HG02798 (cell line): ENCODE measurements at regions not wholly inside any gene's neighbourhood (a gene's known extent, or its start where the extent isn't known, plus 50 kb on each side); places are given as distances from the start of the nearest gene placed in this dataset.
"Not testable (repeated sequence)": the region's sequence is repeated elsewhere in the genome, so short reads cannot be mapped to it uniquely, and the experiment has no call there.

ENCODE experiments used
- ATAC-seq: cut with Tn5 transposase; IDR thresholded peaks from one replicate; pipeline ENCODE4 v1.9.1; 2021; ENCODE audit warnings: mild to moderate bottlenecking; ENCODE audit not compliant: unreplicated experiment, poor library complexity

DNA sequence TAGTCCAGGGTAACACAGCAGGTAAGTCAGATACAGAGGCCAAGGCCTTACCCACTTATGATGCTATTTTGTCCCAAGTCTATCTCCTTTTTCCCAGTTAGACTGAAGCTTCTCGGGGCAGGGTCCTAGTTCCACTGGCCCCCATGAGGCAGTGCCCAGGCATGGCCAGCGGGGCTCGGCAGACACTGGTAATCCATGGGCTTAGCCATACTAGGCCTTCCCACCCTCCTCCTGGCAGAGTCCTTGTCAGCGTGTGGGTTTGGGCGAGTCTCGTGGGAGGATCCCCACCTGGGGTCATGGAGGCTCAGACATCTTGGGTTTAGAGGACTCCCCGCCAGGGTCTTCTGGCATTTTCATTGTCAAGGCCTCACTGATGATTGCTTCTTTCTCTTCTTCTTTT is 84.7 kb upstream of the BRD7 start:
- no peak for ATAC-seq

DNA sequence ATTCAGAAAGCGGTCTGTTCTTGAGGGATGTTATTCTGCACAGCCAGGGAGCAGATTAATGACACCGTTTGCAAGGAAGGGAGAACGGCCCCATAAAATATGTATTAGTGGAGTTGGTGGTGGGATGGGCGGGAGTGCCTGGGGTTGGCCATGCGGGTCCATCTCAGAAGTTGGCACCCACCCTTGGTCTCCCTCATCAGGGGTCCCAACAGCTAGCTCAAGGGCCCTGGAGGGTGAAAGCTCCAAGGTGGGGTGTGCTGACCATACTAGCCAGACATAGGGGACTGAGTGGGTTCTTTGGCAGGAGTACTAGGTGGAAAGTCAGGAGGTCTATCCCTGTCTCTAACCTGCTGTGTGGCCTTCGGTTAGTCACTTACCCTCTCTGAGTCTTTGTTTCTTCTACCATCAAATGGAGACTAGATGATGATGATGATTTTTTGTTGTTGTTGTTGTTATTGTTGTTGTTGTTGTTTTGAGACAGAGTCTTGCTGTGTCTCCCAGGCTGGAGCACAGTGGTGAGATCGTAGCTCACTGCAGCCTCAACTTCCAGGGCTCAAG is 83.2 kb upstream of the BRD7 start:
- no peak for ATAC-seq

DNA sequence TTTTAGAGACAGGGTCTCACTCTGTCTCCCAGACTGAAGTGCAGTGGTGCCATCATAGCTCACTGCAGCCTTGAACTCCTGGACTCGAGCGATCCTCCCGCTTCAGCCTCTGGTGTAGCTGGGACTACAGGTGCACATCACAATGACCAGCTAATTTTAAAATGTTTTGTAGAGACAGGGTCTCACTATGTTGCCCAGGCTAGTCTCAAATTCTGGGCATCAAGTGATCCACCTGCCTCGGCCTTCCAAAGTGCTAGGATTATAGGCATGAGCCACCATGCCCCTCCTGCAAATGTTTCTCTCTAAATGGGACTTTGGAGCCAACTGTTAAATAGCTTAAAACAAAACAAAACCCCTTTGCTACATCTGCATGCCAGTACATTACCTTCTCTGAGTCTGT is 82.2 kb upstream of the BRD7 start:
- no peak for ATAC-seq

DNA sequence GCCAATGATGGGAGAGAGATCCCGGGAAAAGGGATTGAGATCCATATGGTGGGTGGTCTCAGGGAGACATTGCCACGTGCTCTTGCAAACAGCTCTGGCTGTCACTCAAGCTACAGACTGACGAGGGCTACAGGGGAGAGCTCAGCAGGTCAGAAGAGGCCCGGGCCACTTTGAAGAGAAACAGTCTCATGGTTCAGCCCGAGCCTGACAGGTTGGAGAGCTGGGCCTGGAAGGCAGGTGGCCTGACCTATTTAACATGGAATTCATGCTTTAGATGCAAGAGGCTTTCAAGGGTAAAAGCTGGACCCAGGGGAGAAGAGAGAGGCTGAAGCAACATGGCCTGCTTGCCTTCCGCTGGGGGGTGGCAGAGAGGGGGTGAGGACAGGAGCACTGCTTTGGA is 81.0 kb upstream of the BRD7 start:
- no peak for ATAC-seq

DNA sequence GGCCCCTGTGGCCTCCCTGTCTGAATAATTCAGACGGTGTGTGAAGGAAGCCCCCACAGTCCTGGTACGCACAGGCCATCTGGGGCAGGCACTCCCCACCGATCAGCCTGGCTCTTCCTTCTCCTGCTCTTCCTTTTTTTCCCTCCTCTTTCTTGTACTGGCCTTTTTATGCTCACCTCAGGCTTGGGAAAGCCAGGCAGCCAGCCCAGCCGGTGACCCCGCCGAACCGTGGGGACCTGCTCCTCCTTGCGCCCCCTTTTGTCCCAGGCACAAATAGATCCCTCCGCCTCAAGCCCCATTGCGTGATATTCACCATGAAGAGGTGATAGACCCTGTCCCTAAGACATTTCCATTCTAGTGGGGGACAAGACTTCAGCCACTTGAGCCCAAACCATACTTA is 80.2 kb upstream of the BRD7 start:
- no peak for ATAC-seq

DNA sequence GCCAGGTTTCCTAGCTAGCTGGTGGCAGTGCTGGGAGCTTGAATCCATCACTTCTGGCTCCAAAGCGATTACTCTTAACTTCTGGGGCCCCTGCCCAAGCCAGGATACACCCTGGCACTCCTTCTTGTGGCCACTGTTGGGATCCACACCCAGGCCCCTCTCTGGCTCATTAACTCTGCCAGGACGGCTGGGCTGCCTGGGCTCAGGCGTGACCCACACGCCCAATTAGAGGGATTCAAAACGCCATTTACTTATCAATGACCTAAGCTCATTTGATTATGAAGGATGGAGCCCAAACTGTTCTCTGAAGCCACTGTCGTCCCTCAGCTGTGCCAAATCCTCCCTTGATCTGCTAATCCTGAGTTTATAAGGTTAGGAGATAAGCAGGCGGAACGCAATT is 79.7 kb upstream of the BRD7 start:
- no peak for ATAC-seq

DNA sequence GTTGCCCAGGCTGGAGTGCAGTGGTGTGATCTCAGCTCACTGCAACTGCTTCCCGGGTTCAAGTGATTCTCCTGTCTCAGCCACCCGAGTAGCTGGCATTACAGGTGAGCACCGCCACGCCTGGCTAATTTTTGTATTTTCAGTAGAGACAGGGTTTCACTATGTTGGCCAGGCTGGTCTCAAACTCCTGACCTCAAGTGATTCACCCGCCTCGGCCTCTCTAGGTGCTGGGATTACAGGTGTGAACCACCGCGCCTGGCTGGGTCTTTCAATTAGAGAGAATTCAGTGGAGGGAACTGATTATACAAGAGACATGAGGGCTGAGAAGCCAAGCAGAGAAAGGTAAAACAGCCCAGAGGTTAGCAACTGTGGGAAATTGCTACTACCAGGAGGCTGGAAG is 78.6 kb upstream of the BRD7 start:
- ATAC-seq, result not testable (repeated sequence)

DNA sequence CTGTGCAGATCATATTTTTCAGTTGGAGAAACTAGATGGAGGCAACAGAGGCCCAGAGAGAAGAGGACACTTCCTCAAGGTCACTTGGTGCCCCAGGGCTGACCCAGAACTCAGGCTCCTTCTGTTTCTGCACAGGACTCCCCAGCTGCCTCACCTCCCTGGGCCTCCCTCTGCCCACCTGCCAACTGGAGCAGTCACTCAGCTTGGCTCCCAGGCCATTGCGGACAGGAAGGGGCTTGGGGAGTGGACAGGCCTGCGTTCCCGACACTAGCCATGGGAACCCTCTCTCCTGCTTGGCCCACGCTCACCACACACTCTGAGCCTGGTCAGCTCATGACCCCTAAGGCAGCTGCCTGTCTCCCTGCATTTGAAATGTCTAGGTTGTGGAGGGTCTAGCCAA is 78.1 kb upstream of the BRD7 start:
- no peak for ATAC-seq

DNA sequence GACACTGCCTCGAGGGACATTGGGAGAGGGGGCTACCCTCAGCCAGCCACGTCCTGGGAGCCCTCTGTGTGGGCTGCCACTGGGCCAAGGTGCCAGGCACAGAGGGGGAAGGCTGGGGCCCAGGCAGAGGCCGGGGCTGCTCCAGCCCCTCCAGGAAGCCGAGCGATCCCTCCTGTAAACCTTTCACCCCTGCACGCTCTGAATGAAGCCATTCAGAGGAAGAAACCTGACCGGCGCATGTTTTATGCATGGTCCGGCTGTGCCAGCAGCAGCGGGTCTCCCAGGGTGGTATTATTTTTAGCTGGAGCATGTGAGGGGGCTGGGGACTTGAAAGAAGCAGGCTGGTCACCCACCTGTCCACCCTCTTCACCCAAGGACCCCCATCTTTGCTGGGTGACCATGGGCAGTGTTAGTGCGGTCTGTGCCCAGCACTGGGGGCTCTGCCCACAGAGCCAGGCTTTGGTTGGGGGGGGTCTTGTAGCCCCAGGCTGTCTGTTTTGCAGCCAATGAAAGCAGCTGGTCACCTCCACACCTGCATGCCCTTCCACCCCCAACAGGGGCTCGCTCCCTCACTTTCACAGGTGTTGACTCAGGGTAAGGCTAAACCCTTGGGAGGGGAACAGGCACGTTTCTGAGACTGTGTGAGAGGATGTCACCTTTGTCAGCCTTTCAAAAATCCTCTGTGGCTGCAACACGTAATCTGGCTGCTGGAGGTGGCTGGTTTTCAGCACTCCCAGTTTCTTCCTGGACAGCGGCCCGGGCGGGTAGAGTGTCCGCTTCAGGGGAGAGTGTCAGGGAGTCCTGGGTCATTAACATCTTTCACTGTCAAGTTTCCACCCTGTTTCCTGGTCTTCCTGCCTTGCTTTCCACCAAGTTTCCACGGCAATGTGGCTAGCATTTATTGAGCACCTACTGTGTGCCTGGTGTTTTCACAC is 77.1 kb upstream of the BRD7 start:
- ATAC-seq, result no peak

DNA sequence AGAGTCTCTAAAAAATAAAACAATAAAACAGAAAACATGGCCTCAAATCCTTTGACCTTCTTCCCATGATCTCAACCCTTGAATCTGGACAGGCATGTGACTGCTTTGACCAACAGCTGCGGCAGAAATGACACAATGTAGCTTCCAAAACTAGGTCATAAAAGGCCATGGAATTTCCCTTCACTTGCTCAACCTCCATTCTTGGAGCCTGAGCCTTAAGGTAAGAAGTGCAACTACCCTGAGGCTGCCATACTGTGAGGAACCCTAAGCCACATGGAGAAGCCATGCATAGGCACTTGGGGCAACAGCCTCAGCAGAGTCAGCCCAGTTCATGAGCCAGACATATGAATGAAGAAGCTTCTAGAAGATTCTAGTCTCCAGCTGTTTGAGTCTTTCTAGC is 75.7 kb upstream of the BRD7 start:
- no peak for ATAC-seq

DNA sequence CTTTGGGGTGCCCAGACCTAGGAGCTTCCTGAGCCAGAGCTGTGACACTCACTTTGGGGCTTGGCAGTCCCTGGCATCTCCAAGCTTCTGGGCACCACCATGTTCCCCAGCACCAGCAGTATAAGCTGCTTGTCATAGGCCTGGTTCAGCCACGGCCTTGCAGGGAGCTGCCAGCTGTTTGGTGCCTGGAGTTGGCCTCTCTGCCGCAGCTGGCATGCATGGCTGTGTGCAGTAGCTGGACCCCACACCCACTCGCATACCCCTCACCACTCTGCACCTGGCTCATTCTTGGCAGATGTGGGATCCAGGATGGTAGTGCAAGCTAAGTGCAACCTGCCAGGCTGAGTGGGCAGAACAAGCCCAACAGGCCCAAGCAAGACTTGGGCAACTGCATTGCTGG is 73.4 kb upstream of the BRD7 start:
- no peak for ATAC-seq

DNA sequence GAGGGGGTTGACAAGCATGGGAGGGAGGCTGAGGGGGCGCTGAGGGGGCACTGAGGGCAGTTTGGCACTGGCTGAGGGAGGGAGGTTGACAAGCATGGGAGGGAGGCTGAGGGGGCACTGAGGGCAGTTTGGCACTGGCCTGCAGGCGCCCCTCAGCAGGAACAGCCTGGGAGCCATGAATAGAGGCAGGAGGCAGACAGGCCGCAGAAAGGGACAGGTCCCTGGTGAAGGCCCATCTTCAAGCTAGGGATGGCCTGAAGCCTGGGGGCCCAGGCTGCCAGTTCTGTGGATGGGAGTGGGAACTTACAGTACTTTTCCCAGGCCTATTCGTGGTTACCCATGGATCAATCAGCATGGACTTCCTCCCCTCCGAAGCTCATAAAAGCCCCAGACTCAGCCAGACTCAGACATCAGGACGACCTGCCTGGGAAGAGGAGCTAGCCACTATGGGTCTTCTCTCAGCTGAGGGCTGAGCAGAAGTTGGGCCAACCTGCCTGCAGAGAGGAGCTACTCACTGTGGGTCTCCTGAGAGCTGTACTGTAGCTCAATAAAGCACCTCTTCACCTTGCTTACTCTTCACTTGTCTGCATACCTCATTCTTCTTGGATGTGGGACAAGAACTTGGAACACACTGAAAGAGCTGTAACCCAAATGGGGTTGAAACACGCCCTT is 72.8 kb upstream of the BRD7 start:
- ATAC-seq, result no peak

DNA sequence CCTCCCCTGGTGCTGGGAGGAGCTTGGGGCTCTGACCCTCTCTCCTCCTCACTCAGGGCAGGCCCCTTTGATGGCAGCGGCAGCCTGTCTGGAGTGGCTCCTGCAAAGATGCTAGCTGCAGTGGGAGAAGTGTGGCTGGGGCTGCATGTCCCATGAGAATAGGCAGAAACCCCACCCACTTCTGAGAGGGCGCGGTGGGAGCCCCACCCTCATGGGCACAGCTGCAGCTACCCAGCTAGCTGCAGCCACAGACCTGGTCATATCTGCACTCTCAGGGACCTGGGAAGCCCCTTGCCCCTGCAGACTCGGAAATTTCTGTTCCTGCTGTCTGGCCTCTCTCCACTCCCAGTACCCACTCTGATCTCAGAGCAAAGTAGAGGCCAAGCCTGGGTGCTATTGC is 72.2 kb upstream of the BRD7 start:
- no peak for ATAC-seq

DNA sequence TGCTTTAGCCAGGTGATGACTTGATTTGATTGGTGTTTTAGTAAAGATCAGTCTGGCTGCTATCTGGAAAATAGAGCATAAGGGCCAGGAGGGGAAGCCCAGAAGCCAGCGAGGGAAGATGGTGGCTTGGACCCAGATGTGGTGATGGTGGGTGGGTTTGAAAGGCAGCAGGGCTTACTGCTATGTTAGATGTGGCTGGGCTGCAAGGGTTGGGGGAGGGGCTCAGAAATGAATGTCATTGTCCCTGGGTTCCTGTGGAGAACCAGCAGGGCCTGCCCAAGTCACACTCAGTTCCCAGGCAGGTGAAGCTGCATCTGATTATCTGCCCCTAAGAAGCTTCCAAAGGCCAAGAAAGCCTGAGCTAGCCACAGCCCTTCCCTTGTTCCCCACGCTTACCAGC is 71.7 kb upstream of the BRD7 start:
- ATAC-seq, result no peak

DNA sequence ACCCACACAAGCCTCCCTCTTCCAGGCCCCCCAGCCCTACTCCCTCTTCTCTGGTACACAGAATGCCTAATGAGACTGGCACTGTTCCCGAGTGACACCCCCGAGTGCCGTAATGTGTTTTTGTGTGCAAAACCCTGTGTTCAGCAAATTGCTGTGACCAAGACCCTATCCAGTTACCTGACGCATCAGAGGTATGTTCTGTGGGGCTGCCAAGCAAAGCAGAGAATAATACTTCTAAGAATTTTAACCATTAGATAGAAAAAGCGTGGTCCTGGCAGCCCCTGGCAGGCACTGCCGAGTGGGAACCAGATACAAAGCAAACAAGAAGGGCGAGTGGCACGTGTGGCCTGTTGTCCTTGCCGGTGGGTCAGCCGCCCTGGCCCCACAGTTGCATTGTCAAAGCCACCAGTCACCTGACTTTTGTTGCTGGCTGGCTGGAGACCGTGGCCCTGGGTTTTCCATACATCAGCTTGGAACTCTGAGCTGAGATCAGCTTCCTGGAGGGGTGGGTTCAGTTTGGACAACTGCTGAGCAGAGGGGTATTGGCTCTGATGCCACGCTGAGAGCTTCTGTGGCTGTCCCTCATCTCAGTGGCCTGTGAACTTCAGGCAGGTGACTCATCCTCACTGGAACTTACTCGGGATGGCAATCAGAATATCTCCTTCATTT is 69.1 kb upstream of the BRD7 start:
- no peak for ATAC-seq

DNA sequence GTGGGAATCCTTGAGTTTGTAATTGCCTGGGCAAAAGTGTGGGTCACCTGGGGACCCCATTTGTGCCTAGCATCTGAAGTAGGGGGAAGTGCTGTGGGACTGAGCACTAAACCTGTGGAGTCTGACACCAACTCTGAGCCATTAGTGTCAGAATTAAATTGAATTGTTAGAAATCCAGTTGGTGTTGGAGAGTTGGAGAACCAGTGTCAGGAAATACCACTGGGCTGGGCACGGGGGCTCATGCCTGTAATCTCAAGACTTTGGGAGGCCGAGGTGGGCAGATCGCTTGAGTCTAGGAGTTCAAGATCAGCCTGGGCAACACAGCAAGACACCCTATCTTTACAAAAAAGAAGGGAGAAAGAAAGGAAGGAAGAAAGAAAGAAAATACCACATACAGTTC is 67.5 kb upstream of the BRD7 start:
- ATAC-seq, result no peak

DNA sequence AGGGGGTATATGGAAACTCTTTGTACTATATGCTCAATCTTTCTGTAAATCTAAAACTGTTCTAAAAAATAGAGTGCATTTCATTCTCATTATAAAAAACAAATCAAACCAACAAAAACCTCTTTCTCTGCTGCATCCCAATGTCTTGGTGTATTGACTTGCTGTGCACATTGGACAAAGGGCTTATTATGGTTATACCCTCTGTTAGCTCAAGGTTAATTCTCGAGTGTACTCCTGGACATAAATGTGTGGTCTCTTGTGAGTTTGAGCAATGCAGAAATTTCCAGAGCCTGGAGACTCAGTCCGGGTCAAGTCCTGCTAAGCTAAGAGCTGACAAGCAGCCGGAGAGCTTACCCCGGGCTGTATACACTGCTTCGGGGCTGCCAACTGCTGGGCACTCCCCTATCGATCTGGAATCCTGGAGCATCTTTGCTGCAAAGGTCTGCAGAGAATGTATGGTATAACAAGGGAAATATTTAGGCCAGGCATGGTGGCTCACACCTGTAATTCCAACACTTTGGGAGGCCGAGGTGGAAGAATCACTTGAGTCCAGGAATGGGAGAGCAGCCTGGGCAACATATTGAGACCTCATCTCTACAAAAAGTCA is 66.2 kb upstream of the BRD7 start:
- no peak for ATAC-seq

DNA sequence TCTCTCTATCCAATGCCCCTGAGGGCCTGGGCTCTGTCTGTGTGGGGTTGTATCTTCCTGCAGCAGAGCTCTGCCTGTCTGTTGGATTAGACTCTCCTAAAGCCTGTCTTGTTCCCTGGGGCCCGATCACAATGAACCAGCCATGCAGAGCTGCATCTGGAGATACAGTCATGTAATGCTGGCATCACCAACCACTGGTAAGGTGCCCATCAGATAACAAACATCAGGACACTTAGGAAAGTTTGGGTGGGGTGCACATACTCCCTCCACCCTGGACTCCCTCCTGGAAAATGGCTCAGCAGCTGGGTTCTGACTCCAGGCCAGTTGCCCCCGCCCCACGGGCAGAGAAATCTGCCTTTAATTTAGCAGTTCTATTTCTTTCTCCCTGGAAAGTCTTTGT is 61.3 kb upstream of the BRD7 start:
- ATAC-seq, result no peak

DNA sequence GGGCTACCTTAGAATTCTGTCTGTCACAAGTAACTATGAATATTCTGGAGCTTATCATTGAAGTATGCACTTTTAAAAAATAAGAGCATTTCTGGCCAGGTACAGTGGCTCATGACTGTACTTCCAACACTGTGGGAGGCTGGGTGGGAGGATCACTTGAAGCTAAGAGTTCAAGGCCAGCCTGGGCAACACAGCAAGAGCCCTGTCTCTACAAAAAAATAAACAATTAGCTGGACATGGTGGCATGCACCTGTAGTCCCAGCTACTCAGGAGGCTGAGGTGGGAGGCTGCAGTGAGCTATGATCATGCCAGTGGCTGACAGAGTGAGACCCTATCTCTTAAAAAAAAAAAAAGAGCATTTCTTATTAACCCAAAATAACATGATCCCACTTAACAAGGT is 60.0 kb upstream of the BRD7 start:
- no peak for ATAC-seq

DNA sequence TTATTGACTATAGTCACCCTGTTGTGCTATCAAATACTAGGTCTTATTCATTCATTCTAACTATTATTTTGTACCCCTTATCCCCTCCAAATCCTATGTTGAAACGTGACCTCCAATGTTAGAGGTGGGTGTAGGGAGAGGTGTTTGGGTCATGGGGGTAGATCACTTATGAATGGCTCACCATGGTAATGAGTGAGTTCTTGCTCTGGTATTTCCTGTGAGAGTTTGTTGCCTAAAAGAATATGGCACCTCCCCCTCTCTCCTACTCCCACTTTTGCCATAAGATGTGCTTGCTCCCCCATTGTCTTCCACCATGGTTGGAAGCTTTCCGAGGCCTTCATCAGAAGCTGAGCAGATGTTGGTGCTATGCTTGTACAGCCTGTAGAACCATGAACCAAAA is 59.3 kb upstream of the BRD7 start:
- ATAC-seq, result no peak

DNA sequence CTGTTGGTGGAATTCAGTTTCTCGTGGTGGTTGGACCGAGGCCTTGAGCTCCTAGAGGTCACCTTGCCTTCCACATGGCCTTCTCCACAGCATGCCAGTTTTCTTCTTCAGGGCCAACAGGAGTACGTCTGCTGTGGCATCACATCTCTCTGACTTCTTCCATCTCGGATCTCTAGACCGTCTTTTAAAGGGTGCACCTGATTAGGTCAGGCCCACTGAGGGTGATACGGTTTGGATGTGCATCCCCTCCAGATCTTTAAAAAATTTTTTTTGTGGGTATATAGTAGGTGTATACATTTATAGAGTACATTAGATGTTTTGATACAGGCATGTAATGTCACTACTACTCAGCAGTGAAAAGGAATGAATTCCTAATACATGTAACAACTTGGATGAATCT is 58.3 kb upstream of the BRD7 start:
- ATAC-seq, result no peak
